GM23248 (cell line): ENCODE measurements at regions not wholly inside any gene's neighbourhood (a gene's known extent, or its start where the extent isn't known, plus 50 kb on each side); places are given as distances from the start of the nearest gene placed in this dataset.

Source experiments
- DNase-seq: peaks from one replicate; pipeline ENCODE4 v3.0.0-alpha.2; 2015
- H2AFZ ChIP-seq: fragments of 200-600 bp; sonication (generic); 2 replicates; pipeline ENCODE4 v1.6.1; 2016; ENCODE audit warnings: antibody characterized with exemption
- H3F3A ChIP-seq: fragments of 200-600 bp; sonication (generic); 2 replicates; pipeline ENCODE4 v1.6.1; 2016; ENCODE audit warnings: mild to moderate bottlenecking, antibody characterized with exemption, mixed run types; ENCODE audit not compliant: insufficient read depth
- H3K27ac ChIP-seq: fragments of 200-600 bp; sonication (generic); 2 replicates; pipeline ENCODE4 v1.5.1; 2016; ENCODE audit warnings: mild to moderate bottlenecking
- H3K27me3 ChIP-seq: fragments of 200-600 bp; sonication (generic); replicated peaks from 2 replicates; pipeline ENCODE4 v1.6.1; 2016; ENCODE audit warnings: mild to moderate bottlenecking; ENCODE audit not compliant: insufficient read depth
- H3K36me3 ChIP-seq: fragments of 200-600 bp; sonication (generic); 2 replicates; pipeline ENCODE4 v1.6.1; 2016; ENCODE audit warnings: low read depth, mild to moderate bottlenecking
- H3K4me1 ChIP-seq: fragments of 200-600 bp; sonication (generic); 2 replicates; pipeline ENCODE4 v1.6.1; 2016; ENCODE audit warnings: mild to moderate bottlenecking; ENCODE audit not compliant: insufficient read depth
- H3K4me2 ChIP-seq: fragments of 200-600 bp; sonication (generic); one replicate; pipeline ENCODE4 v1.6.1; 2016; ENCODE audit warnings: mild to moderate bottlenecking; ENCODE audit not compliant: unreplicated experiment
- H3K4me3 ChIP-seq: fragments of 200-600 bp; sonication (generic); 2 replicates; pipeline ENCODE4 v1.5.1; 2016; ENCODE audit warnings: mild to moderate bottlenecking
- H3K79me2 ChIP-seq: fragments of 200-600 bp; sonication (generic); 2 replicates; pipeline ENCODE4 v1.6.1; 2016; ENCODE audit warnings: mild to moderate bottlenecking; ENCODE audit not compliant: insufficient read depth
- H3K9ac ChIP-seq: fragments of 200-600 bp; sonication (generic); 2 replicates; pipeline ENCODE4 v1.6.1; 2016; ENCODE audit warnings: mild to moderate bottlenecking
- H3K9me2 ChIP-seq: fragments of 200-600 bp; sonication (generic); 2 replicates; pipeline ENCODE4 v1.6.1; 2016; ENCODE audit warnings: mixed run types, mild to moderate bottlenecking, moderate library complexity; ENCODE audit not compliant: insufficient read depth
- H3K9me3 ChIP-seq: fragments of 200-600 bp; sonication (generic); one replicate; pipeline ENCODE4 v1.6.1; 2017; ENCODE audit warnings: low read depth
- H4K20me1 ChIP-seq: fragments of 200-600 bp; sonication (generic); 2 replicates; pipeline ENCODE4 v1.6.0; 2016; ENCODE audit not compliant: insufficient read depth
- EZH2 ChIP-seq: fragments of 200-600 bp; sonication (generic); IDR thresholded peaks from 2 replicates; pipeline ENCODE4 v1.6.1; 2018; ENCODE audit warnings: antibody characterized with exemption, mild to moderate bottlenecking; ENCODE audit not compliant: insufficient read depth, poor library complexity, severe bottlenecking
- EZH2phosphoT487 ChIP-seq: fragments of 200-600 bp; sonication (generic); IDR thresholded peaks from 2 replicates; pipeline ENCODE4 v1.6.1; 2018; ENCODE audit warnings: antibody characterized with exemption, moderate library complexity, mild to moderate bottlenecking, low read depth; ENCODE audit not compliant: insufficient read depth
- WGBS, 2 experiments: methylation state at CpG; one replicate each; pipeline ENCODE4 v1.1.6; 2015 to 2017; ENCODE audit warnings: low lambda C conversion rate in 2 of 2, low coverage in 1 of 2; ENCODE audit errors: missing lambda C conversion rate in 2 of 2; 5-methylcytosine and 5-hydroxymethylcytosine counted together
- in situ Hi-C: fragments of 300-500 bp; cut with MboI; formaldehyde crosslinking; loops from 2 replicates; pipeline ENCODE4 v1.15.0; 2020

DNA sequence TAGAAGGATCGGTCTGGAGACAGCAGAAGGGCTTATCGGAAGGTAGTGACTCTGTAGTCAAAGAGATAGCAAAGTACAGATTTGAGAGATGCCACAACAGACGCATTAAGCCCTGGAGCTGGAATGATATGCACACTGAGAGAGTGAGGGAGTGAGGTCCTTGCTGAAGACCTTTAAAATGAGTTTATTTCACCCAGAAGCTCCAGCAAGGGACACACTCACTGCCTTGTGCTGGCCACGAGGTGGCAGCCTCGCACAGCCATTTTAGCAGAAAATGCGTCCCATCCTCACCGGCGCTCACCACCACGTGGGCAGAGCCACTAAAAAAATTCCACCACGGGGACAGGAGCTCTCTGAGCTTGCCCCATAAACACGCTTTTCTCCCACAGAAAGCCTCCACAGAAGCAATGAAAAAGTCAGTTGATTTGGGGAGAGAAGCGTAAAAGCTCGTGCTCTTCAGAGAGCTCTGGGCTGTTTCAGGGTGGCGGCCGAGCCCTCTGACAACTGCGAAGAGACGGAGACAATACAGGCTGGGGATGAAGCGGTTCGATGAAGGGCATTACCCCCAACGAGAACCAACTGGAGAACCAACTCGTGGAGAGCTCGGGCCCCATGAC, 163.0 kb upstream of the KLF14 start:
- TF ChIP-seq EZH2 (no peak), EZH2phosphoT487 (no peak)
- H2AFZ ChIP-seq = no peak overlapping the region
- H3K9me2 ChIP-seq = no peaks in the 10 kb centered on the region
- H3K27ac ChIP-seq = peak overlapping the region; percentile 98
- 32 to 35% methylated on average over 22 of the region's 22 CpGs for WGBS, 2 experiments
- peak overlapping the region; percentile 100 for H3K9ac ChIP-seq
- peaks cover 72% of the 10 kb centered on the region for H3K36me3 ChIP-seq
- H3K9me3 ChIP-seq = no peaks in the 10 kb centered on the region
- in situ Hi-C loops = no loop called here
- no peaks in the 10 kb centered on the region for H3K27me3 ChIP-seq
- no peak overlapping the region for H3K4me3 ChIP-seq
- H3K79me2 ChIP-seq = peaks cover 98% of the 10 kb centered on the region
- peaks cover 12% of the 10 kb centered on the region; the same call in 1 of the 2 replicates for H4K20me1 ChIP-seq
- H3K4me2 ChIP-seq = peak overlapping the region; percentile 25
- peaks cover 94% of the 10 kb centered on the region for H3K4me1 ChIP-seq
- DNase-seq = peak; percentile 92
- peaks cover 95% of the 10 kb centered on the region for H3F3A ChIP-seq

DNA sequence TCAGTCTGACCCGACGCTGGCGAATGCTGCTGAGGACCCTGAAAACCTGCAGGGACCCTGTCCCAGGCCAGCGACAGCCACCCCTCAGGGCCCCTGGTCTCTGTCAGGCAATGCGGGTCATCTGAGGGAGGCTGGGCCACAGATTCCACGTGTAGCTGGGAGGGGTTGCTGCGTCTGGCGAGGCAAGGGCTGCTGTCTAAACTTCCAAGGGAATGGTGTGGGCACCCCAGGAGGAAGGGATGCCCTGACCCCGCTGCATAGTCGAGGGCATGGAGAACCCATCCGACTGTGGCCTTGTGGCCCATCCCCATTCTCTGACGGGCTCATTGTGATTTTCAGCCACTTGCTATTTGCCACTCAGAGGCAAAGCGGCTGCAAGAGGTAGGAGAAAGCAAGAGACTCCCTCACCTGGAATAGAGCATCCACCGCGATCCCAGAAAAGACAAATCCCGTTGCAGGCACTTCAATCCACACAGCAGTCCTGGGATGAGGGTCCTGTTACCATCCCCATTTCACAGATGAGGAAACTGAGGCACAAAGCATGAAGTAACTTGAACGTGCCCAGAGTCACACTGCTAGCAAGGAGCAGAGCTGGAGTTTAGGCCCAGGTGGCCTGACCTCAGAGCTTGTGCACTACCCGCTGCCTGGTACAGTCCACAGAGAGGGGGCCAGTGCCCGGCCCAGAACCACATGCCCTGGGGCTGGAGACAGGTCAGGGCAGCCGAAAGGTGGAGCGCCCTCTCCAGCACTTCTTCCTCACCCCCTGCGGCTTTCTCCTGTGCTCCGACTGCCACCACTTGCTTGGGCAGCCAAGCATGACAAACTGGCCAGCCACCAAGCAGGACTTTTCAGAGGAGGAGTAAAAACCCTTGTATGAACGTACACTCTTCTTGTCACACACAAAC, 163.8 kb upstream of the KLF14 start:
- WGBS, 2 experiments = 66 to 70% methylated on average over 24 of the region's 24 CpGs

DNA sequence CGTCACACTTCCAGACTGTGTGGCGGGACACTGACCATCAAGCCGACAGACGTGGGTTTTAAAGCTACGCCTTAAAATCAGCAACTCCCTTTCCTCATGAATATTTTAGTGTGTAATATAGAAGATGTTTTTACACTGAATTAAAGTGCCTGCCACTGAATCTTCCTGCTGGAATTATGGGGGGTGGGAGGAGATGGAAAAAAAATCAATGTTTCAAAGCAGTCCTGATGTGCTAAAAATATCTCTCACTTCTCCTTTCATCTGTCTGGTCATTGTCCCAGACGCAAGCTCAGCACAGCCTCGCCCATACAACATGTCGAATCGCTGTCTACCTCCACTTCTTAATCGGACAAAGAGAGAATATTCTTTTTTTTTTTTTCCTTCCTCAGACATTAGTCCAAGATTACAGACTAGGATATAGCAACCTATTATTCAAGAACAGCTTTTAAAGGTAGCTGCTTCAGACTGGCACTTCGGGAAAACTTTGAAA, 165.1 kb upstream of the KLF14 start:
- Histone ChIP-seq H3K4me2 (peak overlapping the region; percentile 94), H3K79me2 (peaks cover 100% of the 10 kb centered on the region), H3K4me1 (peaks cover 96% of the 10 kb centered on the region), H3K27me3 (no peaks in the 10 kb centered on the region), H3K4me3 (no peak overlapping the region), H4K20me1 (peaks cover 12% of the 10 kb centered on the region; the same call in 1 of the 2 replicates), H2AFZ (no peak overlapping the region), H3K27ac (peak overlapping the region; percentile 98), H3K9ac (peak overlapping the region; percentile 100), H3K36me3 (peaks cover 82% of the 10 kb centered on the region), H3F3A (peaks cover 98% of the 10 kb centered on the region), H3K9me2 (no peaks in the 10 kb centered on the region), H3K9me3 (no peaks in the 10 kb centered on the region)
- DNase-seq = no peak
- in situ Hi-C loops = no loop called here
- TF ChIP-seq EZH2 = no peak
- no peak for TF ChIP-seq EZH2phosphoT487
- WGBS, 2 experiments = 82% methylated on average over 11 of the region's 11 CpGs

More for the DNA sequence above, 163.8 kb upstream of the KLF14 start:
- in situ Hi-C loops = no loop called here
- Histone ChIP-seq H3K4me2 (peak overlapping the region; percentile 12), H3F3A (peaks cover 98% of the 10 kb centered on the region), H3K9me2 (no peaks in the 10 kb centered on the region), H3K4me1 (peaks cover 97% of the 10 kb centered on the region), H3K27me3 (no peaks in the 10 kb centered on the region), H3K27ac (peak overlapping the region; percentile 98), H2AFZ (no peak overlapping the region), H3K9ac (peak overlapping the region; percentile 100), H3K36me3 (peaks cover 80% of the 10 kb centered on the region), H4K20me1 (peaks cover 12% of the 10 kb centered on the region; the same call in 1 of the 2 replicates), H3K79me2 (peaks cover 100% of the 10 kb centered on the region), H3K9me3 (no peaks in the 10 kb centered on the region), H3K4me3 (no peak overlapping the region)
- TF ChIP-seq EZH2 = no peak
- peak; percentile 47 for DNase-seq

DNA sequence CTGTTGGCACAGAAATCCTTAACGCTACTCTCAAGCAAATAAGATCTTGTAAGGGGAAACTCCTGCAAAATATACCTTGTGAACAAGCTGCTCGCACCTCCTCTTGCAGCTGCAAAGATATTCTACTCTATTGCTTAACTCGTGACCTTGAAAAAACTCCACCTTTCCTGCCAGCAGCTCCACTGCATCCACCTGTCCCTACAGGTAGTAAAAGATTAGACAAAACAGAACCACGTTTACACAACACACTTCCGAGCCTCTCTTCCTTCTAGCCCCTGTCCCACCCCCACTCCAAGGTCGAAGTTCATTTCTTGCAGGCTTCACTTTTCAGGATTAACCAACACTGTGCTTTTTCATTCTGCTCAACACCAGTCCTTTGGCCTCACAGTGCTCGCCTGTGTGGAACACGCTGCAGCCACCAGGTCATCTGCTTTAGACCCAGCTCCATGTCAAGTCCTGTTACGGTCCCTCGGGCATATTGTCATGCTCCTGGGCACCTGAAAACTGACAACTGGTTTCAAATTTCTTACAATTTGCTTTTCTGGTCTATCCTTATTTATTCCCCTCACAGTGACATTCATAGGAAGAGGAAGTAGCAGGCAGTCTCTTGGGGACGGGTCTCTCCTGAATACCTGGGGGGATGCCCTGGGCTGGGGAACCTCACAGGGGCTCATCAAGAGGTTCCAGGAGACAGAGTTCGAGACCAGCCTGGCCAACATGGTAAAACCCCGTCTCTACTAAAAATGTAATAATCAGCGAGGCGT, 165.8 kb upstream of the KLF14 start:
- H3K27me3 ChIP-seq = no peaks in the 10 kb centered on the region
- H3F3A ChIP-seq = peaks cover 97% of the 10 kb centered on the region
- peak; percentile 23 for DNase-seq
- in situ Hi-C loops = no loop called here
- H3K27ac ChIP-seq = peak overlapping the region; percentile 98
- no peaks in the 10 kb centered on the region for H3K9me2 ChIP-seq
- no peak for TF ChIP-seq EZH2
- no peak for TF ChIP-seq EZH2phosphoT487
- no peak overlapping the region for H3K4me3 ChIP-seq
- H3K36me3 ChIP-seq = peaks cover 78% of the 10 kb centered on the region
- H2AFZ ChIP-seq = no peak overlapping the region
- 77 to 81% methylated on average over 15 of the region's 15 CpGs for WGBS, 2 experiments
- H3K9me3 ChIP-seq = no peaks in the 10 kb centered on the region
- peaks cover 12% of the 10 kb centered on the region; the same call in 1 of the 2 replicates for H4K20me1 ChIP-seq
- H3K4me1 ChIP-seq = peaks cover 96% of the 10 kb centered on the region
- peak overlapping the region; percentile 94 for H3K4me2 ChIP-seq
- H3K9ac ChIP-seq = peak overlapping the region; percentile 100
- H3K79me2 ChIP-seq = peaks cover 98% of the 10 kb centered on the region
